HepG2 (cell line): ENCODE measurements at regions not wholly inside any gene's neighbourhood (a gene's known extent, or its start where the extent isn't known, plus 50 kb on each side); places are given as distances from the start of the nearest gene placed in this dataset.

Experiments
- DPF2 ChIP-seq: sonication (generic); formaldehyde crosslinking; IDR thresholded peaks from 2 replicates; pipeline ENCODE4 v1.4.0; 2020; ENCODE audit warnings: mild to moderate bottlenecking, low read depth, missing genetic modification reagents, borderline replicate concordance
- GATA4 ChIP-seq: sonication (generic); IDR thresholded peaks from 2 replicates; pipeline ENCODE4 v1.6.1; 2016; ENCODE audit warnings: antibody characterized with exemption, low read depth, borderline replicate concordance
- MEIS2 ChIP-seq: sonication (generic); formaldehyde crosslinking; IDR thresholded peaks from 2 replicates; pipeline ENCODE4 v1.9.0; 2021; ENCODE audit warnings: mild to moderate bottlenecking, missing genetic modification reagents
- MXD4 ChIP-seq: IDR thresholded peaks from 2 replicates; pipeline ENCODE4 v1.6.1; 2016; ENCODE audit warnings: mild to moderate bottlenecking, missing biosample characterization, missing genetic modification reagents
- SNAPC4 ChIP-seq: sonication (generic); formaldehyde crosslinking; IDR thresholded peaks from 2 replicates; pipeline ENCODE4 v1.4.0; 2020; ENCODE audit warnings: mild to moderate bottlenecking, missing genetic modification reagents
- ZNF142 ChIP-seq: sonication (generic); formaldehyde crosslinking; IDR thresholded peaks from 2 replicates; pipeline ENCODE4 v1.4.0; 2020; ENCODE audit warnings: missing genetic modification reagents
- ZNF530 ChIP-seq: sonication (generic); formaldehyde crosslinking; IDR thresholded peaks from 2 replicates; pipeline ENCODE4 v1.5.0; 2020; ENCODE audit warnings: low read depth, mild to moderate bottlenecking, missing genetic modification reagents
- ZSCAN20 ChIP-seq: sonication (generic); formaldehyde crosslinking; IDR thresholded peaks from 2 replicates; pipeline ENCODE4 v1.4.0; 2020; ENCODE audit warnings: missing genetic modification reagents, mild to moderate bottlenecking, borderline replicate concordance

DNA sequence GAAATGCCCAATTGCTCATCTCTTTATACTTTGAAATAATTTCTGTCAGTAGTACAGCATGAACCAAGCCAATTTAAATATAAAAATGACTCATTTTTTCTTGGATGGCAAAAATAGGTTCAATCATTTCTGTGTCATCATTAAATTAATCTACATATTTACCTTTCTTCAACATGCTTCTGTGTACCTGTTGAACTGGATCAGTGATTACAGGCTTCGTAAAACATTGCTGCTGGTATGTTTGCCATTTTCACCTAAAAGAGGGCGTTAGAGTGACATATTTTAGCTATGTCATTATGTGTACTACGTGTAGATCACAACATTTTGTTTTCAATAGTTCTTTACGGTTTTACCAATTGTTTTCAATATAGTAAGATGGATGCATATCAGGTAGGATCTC is 340.5 kb upstream of the MAOA start (continued):
- TF ChIP-seq SNAPC4 (CRISPR knock-in tag): no peak
- TF ChIP-seq ZNF530 (CRISPR knock-in tag): no peak
- no peak for TF ChIP-seq ZSCAN20 (CRISPR knock-in tag)
- TF ChIP-seq ZNF142 (CRISPR knock-in tag): no peak
- TF ChIP-seq DPF2 (CRISPR knock-in tag): no peak
- TF ChIP-seq MEIS2: no peak
- no peak for TF ChIP-seq MXD4 (CRISPR knock-in tag)
- no peak for TF ChIP-seq GATA4
